DMS153 (cell line): ENCODE measurements at regions not wholly inside any gene's neighbourhood (a gene's known extent, or its start where the extent isn't known, plus 50 kb on each side); places are given as distances from the start of the nearest gene placed in this dataset.

ENCODE experiments used
- DNase-seq: peaks from one replicate; lab custom pipeline; 2025; lab: John Stamatoyannopoulos, UW

GRCh38 chr11:15810082-15810481, 546.3 kb downstream of the SOX6 start:
- DNase-seq, result no peak

GRCh38 chr11:15810525-15810924, 545.8 kb downstream of the SOX6 start:
- DNase-seq, result no peak

GRCh38 chr11:15815246-15816195, 540.8 kb downstream of the SOX6 start:
- no peak for DNase-seq

- peak; percentile 48 for DNase-seq
Measured at GRCh38 chr11:15816260-15816871, 540.0 kb downstream of the SOX6 start.

GRCh38 chr11:15817001-15817400, 539.3 kb downstream of the SOX6 start:
- DNase-seq, result no peak

GRCh38 chr11:15818132-15818842, 538.1 kb downstream of the SOX6 start:
- DNase-seq, result no peak

GRCh38 chr11:15819679-15820286, 536.6 kb downstream of the SOX6 start:
- no peak for DNase-seq

- no peak for DNase-seq
Measured at GRCh38 chr11:15821451-15821850, 534.9 kb downstream of the SOX6 start.

- no peak for DNase-seq
Measured at GRCh38 chr11:15824060-15824459, 532.3 kb downstream of the SOX6 start.

GRCh38 chr11:15825976-15826650, 530.2 kb downstream of the SOX6 start:
- DNase-seq, result no peak

GRCh38 chr11:15826826-15827225, 529.5 kb downstream of the SOX6 start:
- DNase-seq, result no peak

GRCh38 chr11:15828215-15828853, 528.0 kb downstream of the SOX6 start:
- no peak for DNase-seq

- DNase-seq, result no peak
Measured at GRCh38 chr11:15829312-15829711, 527.0 kb downstream of the SOX6 start.

- no peak for DNase-seq
Measured at GRCh38 chr11:15830741-15831428, 525.5 kb downstream of the SOX6 start.

GRCh38 chr11:15835788-15836411, 520.4 kb downstream of the SOX6 start:
- DNase-seq, result no peak

GRCh38 chr11:15836795-15837194, 519.6 kb downstream of the SOX6 start:
- no peak for DNase-seq

GRCh38 chr11:15837901-15838489, 518.4 kb downstream of the SOX6 start:
- DNase-seq, result no peak

GRCh38 chr11:15839061-15839460, 517.3 kb downstream of the SOX6 start:
- no peak for DNase-seq

GRCh38 chr11:15840966-15841365, 515.4 kb downstream of the SOX6 start:
- no peak for DNase-seq
